HG02759 (cell line): ENCODE measurements at regions not wholly inside any gene's neighbourhood (a gene's known extent, or its start where the extent isn't known, plus 50 kb on each side); places are given as distances from the start of the nearest gene placed in this dataset.

ENCODE experiments used
- ATAC-seq: cut with Tn5 transposase; IDR thresholded peaks from one replicate; pipeline ENCODE4 v1.9.1; 2021; ENCODE audit warnings: mild to moderate bottlenecking, moderate library complexity; ENCODE audit not compliant: unreplicated experiment

DNA sequence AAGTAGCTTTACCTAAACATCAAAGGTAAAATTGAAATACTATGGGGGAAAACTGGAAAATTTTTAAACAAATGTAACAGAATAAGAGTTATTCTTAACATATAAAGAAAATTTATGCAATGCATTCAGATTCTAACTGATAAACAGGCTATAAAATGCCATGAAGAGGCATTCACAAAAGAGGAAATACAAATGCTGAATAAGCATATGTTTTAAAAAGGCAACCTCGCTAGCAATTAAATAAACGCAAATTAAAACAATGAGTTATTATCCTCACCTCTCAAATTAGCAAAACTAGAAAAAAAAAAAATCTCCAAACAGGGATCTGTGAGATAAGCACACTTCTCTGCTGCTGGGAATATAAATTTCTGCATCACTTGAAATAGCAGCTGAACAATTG is 63.2 kb upstream of the BRINP1 start:
- ATAC-seq: no peak

DNA sequence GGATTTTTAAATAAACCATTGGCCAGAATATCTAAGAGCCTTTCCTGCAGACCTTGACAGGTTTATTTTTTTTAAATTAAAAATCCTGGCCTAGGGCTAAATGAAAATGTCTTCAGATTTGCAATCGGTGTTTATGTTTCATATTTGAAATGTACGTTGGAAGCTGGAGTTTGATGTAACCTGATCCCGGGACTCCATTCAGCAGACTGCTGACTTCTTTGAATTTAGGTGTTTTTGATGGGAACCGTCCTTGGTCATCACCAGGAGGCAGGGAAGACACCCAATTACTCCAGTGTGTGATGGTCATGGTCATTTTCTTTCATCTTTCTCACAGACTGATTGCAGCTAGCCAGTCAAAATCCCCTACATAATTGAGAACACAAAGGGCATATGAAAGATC is 60.1 kb upstream of the BRINP1 start:
- ATAC-seq: no peak

DNA sequence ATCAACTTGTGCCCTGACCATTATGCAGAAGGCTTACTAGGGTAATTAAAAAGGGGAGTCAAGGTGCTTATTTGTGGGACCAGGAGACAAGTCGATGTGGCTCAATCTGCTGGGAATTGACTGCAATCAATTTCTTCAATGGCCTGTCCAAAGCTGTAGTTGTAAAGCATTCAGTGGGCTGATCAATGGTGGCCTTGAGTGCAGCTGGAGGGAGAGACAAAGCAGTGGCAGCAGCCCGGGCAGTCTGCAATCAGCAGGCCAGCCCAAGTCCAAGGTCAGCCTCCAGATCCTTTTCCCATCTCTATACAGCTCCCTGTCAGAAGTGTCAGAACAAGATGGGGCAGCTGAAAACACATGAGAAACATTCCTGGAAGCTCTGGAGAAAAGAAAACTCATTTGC is 51.0 kb upstream of the BRINP1 start:
- no peak for ATAC-seq
